GM18858 (cell line): ENCODE measurements at regions not wholly inside any gene's neighbourhood (a gene's known extent, or its start where the extent isn't known, plus 50 kb on each side); places are given as distances from the start of the nearest gene placed in this dataset.
"Not testable (repeated sequence)": the region's sequence is repeated elsewhere in the genome, so short reads cannot be mapped to it uniquely, and the experiment has no call there.

Source experiments
- ATAC-seq: cut with Tn5 transposase; IDR thresholded peaks from one replicate; pipeline ENCODE4 v1.9.1; 2021; ENCODE audit not compliant: unreplicated experiment

DNA sequence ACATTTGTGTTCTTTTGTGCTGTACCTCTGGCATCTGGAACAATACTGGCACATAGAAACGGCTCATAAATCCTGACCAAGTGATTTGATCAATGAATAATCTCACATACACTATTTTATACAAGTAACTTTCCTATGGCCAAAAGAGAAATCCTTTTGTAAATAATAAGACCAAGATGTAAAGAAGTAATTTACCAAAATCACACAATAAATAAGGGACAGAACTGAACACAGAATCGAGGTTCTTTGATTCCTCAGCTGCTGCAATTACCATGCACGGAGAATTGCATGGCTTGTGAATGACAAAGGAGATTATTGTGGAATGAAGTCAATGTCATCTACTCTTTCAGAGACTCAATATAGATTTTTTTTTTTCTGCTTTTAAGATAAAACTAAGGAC lies 576.8 kb upstream of the SMIM31 start:
- ATAC-seq, result no peak

DNA sequence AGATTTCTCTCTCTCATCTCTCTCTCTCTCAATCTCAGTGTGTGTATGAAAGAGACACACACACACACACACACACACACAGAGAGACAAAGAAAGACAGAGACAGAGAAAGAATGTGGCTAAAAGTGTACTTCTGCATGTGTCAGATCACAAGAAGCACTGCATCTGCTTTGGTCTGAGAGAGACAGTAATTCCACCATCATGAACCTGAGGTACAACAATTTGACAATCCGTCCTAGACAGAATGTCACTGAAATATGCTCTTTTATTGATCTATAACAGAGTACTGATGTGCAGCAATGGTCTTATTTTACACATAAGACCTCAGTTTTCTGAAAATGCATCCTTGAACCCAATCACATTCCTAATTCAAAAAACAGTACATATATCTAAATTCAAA lies 576.2 kb upstream of the SMIM31 start:
- ATAC-seq, result no peak

DNA sequence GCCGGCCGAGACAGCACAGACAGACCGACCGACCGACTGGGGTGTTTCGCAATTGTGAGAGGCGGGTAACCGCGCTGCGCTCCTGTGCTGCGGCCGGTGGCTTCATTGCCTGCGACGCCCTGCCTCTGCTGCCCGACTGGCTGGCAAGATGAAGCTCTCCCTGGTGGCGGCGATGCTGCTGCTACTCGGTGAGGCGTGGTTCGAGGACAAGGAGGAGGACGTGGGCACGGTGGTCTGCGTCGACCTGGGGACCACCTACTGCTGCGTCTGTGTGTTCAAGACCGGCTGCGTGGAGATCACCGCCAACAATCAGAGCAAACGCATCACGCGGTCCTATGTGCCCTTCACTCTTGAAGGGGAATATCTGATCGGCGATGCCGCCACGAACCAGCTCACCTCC lies 565.7 kb upstream of the SMIM31 start:
- no peak for ATAC-seq

DNA sequence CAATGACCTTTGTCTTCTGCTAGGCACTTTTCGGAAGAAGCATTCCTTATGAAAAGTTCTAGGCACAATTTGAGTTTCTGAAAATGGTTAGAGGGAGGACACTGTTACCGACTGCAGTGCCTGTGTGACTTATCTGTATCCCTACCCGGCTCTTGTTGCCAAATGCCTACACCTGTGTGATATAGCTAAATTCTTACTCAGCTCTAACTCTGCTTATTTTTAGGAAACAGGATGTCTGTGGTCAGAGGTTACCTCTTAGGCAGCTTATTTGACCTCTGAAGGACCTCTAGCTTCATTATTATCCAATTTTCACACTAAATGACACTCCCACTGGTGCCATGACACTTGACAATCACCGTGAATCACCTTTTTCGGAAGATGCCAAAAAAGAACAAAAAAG lies 561.1 kb upstream of the SMIM31 start:
- no peak for ATAC-seq

DNA sequence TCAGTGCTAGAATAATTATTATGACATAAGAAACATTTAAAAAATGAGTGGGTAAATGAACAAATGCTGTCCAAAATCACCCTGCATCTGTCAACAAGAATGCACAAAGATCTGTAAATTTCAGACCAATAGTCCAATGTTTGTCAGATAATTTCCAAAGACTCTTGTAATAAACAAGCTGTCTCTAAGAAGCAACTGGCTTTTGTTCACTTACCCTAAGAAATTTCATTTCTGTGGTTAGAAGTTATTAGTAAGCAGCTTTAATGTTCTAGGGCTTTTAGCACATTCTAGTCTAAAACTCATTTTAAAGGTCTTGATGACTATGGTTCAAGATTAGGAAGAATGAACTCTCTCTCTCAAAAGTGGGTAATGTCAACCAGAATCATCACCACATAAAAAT lies 560.3 kb upstream of the SMIM31 start:
- ATAC-seq, result no peak

DNA sequence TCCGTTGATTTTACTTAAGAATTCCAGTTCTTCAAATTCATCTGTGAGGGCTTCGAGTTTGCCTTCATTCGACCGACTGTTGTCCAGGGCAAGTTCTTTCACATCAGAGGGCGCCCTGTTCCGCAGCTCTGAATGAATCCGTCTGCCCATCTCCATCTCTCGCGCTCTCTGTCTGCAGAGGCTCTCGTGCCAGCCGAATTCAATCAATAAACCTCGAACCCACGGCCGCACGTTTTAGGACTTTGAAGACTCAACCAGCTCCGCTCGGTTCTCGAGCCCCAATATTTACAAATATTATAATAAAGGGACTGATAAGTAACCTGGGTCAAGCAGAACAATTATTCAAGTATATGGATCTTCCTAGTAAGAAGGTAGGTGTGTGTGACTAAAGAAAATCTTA lies 556.4 kb upstream of the SMIM31 start:
- ATAC-seq, result no peak

DNA sequence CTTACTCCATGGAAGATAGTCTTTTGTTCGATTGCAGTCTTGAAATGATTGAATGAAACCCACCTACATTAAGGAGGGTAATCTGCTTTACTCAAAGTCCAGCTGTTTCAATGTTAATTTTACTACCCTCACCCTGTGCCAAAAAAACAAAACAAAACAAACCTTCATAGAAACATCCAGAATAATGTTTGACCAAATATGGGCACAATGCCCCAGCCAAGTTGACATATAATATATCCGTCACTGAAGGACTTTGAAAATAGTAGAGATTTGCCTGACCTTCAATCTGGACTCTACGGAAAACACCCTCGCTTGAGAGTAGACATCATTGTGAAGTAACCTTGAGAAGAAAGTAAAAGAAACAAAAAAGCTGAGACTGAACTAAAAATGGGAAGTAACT lies 550.5 kb upstream of the SMIM31 start:
- no peak for ATAC-seq

DNA sequence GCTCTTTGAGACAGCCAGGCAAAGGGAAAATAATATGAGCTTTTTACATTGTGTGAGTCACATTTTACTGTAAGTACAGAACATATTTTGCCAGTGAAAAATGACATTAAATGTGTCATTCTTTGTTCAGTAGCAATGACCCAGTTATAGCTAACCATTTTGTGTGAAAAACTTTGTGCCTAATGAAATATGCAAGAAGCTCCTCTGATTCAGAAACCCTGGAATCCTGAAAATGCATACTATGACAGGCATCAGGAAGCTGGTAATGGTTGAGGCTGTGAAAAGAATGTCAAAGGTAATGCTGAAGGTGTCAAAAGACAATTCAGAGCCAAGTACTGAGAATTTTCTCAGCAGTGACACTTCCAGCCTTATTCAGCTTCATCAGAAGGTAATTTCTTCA lies 549.5 kb upstream of the SMIM31 start:
- ATAC-seq, result no peak

DNA sequence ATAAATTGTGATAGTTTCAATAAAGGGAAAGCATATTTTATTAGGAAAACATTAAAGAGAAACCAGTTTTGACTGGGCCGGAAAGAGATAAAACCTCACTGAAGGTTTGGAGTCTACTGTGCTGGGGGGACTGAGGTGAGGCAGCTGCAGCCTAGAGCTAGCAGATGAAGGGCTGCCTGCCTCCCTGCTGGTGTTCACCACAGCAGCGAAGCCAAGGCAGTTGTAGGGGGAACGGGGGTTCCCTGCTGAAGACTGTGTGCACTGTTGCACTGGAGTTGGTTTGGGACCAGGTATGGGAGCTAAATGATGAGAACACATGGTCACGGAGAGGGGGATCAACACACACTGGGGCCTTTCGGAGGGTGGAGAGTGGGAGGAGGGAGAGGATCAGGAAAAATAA lies 546.5 kb upstream of the SMIM31 start:
- no peak for ATAC-seq

DNA sequence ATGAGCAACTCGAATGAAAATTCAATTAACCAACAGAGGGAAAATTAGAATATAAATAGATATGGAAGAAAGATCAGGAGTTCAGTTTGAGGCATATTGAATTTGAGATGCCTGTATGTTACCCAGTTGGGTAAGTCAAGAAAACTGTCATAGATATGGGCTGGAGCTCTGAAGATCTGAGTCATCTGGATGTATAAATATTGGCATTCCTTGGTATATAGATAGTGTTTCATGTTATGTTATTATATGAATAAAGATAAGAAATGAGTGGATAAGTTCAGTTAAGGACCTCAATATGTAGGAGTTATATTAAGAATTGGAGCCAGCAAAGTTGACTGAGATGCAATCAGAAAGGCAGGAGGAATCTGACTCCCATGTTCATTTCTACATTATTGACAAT lies 543.6 kb upstream of the SMIM31 start:
- ATAC-seq, result no peak

DNA sequence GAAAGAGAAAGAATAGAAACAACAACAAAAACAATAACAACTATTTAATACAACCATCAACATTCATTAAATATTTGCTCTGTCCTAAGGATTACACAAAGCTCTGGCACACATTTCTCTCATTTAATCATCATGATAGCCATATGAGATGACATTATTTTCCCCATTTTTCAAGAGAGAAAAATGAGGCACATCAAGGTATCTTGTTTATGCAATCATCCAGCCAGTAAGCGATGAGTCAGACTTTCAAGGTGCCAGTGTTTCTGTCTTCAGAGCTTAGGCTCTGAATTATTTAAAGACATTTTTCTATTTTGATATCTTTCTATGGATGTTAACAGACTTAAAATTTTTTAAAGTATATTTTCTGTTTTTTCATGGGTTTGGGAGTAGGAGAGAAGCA lies 541.8 kb upstream of the SMIM31 start:
- ATAC-seq, result no peak

DNA sequence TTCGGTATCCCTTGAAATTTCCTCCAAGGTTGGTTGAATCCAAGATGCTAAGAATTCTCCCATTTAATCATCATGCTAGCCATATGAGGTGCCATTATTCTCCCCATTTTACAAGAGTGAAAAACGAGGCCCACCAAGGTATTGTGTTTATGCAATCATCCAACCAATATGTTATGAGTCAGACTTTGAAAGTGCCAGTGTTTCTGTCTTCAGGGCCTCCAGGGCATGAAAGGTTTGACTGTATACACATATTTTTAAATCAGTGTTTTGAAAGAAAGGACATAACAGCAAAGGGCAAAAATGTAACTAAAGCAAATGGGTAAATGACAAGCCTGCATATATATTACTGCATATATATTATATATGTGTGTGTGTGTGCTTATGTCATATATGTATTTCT lies 541.2 kb upstream of the SMIM31 start:
- ATAC-seq, result no peak

DNA sequence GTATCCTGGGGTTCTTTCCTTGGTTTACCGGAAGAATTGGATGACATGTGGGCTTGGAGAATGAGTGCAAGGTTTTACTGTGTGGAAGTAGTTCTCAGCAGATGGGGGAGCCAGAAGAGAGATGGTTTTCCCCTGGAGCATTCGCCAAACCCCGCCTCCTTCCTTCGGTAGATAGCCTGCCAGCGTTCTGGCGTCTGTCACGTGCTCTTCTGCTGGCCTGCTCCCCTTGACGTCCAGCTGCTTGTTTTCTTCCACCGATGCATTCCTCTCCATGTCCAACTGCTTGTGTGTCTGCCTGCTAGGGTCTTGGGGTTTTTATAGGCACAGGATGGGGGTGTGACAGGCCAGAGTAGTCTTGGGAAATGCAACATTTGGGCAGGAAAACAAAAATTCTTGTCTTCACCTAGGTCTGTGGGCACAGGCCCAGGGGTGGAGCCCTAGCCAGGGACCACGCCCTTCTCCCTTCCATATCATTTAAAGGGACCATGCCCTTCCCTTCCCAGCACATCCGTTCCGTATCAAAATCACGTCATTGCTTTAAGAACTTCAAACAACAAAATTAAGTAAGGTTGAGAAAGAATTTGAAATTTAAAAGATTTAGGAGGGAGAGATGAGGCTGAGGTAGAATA lies 538.7 kb upstream of the SMIM31 start:
- ATAC-seq, result no peak

DNA sequence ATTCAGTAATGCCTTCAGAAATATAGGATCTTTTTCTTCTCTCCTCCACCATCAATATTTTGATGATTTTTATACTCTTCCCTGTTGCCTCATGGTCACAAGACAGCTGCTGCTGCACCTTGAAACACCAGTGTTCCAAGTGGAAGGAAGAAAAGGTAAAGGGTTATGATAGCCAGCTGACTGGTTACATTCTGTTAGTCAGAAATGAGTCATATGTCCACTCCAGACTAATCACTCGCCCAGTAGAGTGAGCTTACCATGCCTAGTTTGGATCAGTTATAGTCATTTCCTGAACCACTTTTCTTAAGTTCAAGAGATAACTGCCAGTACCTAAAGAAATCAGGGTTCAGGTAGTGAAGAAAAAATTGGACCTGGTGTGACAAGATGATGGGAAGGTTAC lies 532.3 kb upstream of the SMIM31 start:
- ATAC-seq, result no peak

DNA sequence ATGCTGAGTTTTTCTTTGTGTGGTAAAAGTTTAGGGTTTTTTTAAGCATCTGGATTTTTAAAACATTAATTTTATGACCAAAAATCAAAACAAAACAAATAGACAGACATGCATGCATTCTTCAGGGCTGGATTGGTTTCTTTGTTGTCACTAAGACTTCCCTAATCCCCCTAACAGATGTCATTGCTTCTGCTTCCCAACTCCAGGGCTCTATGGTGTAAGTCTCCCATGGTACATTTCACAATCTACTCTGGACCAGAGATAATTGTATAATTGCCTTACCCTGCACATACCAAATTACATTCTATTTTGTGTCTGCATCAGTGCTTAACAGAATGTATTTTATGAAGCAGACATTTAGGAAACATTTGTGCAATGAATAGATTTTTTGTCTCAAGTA lies 529.1 kb upstream of the SMIM31 start:
- ATAC-seq, result no peak

DNA sequence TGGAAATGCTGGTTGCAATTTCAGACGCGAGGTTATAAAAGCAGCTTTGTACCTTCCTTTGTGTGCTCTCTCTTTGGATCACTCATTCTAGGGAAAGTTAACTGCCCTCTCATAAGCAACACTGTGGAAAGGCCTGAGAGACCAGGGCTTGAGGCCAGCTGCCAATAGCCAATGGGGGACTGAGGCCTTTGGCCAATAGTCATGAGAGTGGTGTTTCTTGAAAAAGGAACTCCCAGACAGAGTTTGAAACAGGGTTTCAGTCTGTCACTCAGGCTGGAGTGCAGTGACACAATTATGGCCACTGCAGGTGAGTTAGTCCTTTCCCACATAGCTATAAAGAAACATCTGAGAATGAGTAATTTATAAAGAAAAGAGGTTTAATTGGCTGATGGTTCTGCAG lies 524.7 kb upstream of the SMIM31 start:
- ATAC-seq, result no peak

DNA sequence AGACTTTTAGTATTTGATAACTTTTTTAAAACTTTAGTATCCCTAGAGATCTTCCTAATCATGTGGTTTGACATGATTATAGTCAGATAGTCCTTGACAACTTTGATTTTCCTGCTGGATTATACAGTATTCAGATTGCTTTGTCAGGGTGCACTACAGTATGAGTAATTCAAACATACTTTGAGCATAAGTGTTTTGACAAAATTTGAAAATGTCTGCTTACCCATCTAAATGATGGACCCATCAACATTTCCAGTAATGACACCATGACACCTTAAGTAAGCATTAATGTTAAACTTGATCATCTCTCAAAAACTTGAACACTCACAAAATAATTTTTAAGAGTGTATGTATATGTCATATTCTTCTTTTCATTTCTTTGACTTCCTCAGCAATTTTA lies 514.5 kb upstream of the SMIM31 start:
- ATAC-seq, result no peak

DNA sequence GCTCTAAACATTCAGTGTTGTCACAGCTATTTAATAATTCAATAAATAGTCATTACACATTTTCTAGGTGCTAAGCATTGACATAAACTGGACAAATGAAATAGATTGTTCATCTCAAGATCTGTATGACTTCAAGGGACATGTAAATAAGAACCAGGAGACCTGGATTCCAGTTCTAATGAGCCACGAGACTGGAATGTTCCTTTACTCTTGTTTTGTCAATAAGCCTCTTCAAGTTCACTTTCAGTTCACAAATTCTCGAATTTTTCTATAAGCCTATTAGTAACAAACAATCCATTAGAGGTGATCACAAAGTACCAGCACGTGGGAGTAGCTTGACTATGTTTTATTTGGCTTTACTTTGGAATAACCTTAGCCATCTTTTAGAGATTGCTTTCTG lies 514.0 kb upstream of the SMIM31 start:
- ATAC-seq, result no peak

DNA sequence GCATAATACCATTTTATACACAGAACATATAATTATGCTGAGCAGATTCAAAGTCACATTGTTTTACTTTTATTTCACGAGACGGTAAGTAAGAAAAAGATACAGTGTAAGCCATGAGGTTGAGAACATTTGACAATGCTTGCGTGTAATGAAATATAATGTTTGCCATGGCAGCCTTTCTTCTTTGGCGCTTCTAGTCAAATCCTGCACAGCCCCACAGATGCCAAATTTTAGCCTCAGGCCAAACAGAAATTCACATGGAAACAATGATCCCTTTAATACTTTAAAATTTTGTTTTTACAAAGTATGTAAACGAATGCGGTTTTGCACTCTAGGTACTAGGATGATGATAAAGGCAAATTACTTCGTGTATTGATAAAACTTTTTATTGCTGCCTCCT lies 502.7 kb upstream of the SMIM31 start:
- no peak for ATAC-seq

DNA sequence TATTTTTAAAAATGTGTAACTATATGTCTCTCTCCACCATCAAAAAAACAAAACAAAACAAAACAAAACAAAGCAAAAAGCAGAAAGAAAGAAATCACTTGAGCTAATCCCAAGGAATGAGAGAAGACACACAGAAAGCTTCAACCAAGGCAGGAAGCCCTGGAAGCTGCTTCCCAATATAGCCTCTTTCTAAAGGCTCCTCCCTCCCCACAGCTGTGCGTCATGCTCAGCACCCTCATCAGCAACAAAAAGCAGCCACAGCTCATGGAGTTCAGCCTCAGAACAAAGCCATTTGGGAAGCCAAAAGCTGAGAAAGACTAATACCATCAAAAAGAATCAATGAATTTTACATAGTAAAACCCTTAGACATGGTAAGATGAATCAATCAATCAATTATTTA lies 501.6 kb upstream of the SMIM31 start:
- no peak for ATAC-seq

DNA sequence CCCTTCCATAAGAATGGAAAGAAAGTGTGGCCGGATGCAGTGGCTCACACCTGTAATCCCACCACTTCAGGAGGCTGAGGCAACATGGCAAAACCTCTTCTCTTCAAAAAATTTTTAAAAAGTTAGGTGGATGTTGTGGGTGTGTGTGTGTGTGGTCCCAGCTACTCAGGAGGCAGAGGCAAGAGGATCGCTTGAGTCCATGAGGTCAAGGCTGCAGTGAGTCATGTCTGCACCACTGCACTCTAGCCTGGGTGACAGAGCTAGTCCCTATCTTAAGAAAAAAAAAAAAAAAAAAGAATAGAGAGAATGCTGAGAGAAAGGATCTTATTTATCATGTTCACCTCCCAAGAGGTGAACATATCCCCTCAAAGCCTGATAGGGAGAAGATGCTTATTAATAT lies 492.1 kb upstream of the SMIM31 start:
- no peak for ATAC-seq

DNA sequence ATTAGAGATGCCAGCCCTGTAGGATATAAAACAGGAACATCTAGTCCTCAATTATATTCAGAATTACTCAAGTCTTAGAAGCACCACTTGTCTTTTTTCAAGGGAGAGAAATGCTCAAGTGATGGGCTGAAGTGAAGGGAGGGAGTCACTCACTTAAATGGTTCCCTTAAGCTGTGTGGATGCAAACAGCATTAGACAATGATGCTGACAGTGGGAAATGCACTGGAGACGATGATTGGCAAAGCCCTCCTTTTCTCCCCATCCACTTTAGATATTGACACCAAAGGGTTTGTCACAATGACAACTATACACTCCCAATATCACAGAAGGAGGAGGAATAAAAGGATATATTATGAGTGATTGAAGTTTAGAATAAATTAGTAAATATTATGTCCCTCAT lies 491.4 kb upstream of the SMIM31 start:
- not testable (repeated sequence) for ATAC-seq

DNA sequence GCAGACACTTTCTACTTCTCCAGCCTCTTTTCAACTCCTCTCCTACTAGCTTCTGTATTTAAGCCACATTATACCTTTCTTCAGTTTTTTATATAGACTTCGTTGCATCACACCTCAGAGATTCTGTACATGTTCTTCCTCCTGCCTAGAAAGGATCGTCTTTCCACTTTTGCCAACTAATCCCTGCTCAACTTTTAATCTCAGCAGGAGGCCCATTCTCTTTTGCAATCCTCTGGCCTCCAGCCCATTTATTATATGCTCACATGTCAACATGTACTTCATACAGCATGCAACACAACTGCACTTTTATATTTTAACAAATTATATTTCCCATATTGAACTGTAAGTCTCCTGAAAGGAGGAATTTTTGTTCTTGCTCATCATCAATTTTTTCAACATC lies 476.5 kb upstream of the SMIM31 start:
- not testable (repeated sequence) for ATAC-seq

DNA sequence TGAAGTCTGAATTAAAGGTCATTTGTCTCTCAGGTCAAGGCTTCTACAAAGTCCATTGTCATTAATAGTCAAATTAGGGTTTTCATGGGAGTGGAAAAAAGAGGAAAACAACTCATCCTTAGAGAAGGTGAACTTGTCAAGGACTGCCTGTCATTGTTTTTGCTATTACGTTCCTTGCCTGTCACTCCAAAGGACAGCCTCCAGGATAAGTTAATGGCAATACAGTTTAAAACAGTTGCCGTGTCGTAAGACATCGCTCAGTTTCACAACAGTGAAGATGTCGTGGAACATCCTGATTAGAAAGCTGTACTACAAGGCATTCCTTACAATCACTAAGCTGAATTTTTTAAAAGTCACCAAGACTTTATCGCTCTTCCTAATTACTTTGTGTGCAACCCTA lies 466.8 kb upstream of the SMIM31 start:
- ATAC-seq, result no peak
